ENCODE measurements at regions not wholly inside any gene's neighbourhood (a gene's known extent, or its start where the extent isn't known, plus 50 kb on each side); places are given as distances from the start of the nearest gene placed in this dataset.

DNA sequence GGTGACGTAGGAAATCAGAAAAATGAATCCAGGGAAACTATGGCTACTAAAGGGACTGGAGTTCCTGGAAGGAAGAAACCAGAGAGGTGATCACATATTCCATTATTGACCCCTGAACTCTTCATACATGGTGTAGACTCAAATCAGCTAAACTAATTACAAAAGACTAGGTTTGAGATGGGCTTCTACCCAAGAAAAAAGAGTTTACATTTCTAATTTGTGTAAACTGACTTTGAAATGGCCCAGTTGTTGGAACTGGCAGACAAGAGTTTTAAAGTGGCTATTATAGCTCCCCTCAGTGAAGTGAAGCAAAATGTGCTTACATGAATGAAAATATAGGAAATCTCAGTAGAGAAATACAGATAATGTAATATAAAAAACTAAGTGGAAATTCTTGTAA lies 1619.4 kb upstream of the SEL1L start:
- Histone ChIP-seq H3K27ac (no peak overlapping the region), H3K4me3 (no peak overlapping the region), H3K36me3 (no peaks in the 10 kb centered on the region), H3K9me3 (no peaks in the 10 kb centered on the region), H3K27me3 (no peaks in the 10 kb centered on the region), H3K4me1 (no peaks in the 10 kb centered on the region)
- WGBS = 75% methylated on average over 1 of the region's 1 CpG
- no peak for TF ChIP-seq POLR2A (IDR thresholded peaks at IDR 0.05)
- no peak for TF ChIP-seq EP300 (IDR thresholded peaks at IDR 0.05)
- TF ChIP-seq, protein P1, sequence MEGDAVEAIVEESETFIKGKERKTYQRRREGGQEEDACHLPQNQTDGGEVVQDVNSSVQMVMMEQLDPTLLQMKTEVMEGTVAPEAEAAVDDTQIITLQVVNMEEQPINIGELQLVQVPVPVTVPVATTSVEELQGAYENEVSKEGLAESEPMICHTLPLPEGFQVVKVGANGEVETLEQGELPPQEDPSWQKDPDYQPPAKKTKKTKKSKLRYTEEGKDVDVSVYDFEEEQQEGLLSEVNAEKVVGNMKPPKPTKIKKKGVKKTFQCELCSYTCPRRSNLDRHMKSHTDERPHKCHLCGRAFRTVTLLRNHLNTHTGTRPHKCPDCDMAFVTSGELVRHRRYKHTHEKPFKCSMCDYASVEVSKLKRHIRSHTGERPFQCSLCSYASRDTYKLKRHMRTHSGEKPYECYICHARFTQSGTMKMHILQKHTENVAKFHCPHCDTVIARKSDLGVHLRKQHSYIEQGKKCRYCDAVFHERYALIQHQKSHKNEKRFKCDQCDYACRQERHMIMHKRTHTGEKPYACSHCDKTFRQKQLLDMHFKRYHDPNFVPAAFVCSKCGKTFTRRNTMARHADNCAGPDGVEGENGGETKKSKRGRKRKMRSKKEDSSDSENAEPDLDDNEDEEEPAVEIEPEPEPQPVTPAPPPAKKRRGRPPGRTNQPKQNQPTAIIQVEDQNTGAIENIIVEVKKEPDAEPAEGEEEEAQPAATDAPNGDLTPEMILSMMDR (IDR thresholded peaks at IDR 0.05) = no peak
- no peak for TF ChIP-seq POLR2AphosphoS5 (IDR thresholded peaks at IDR 0.05)
- no peak for DNase-seq (ENCODE audit: low spot score in 2 of 2)

DNA sequence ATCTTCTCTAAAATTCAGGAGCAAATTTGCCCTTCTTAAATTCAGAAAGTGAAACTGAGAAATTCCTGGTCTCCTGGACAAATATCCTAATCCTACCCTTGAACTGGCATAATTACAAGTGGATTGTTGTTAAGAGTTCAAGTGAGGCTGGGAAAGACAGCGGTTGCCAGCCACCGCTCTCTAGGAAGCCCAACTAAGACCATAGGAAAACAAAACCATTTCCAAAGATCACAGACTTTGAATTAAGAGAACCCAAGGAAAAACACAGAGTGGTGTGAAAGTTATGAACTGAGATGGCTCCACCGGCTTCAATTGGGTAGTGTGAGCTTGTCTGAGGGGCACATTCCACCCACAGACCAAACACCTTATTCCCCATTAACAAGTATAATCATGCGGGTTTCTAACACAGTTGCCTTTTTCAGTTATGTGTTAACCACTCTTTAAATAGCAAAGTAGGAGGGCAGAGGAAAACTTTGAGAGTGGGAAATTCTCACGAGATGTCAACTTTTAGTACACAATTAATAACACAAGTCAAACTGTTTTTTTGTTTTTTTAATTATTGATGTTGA lies 1628.8 kb upstream of the SEL1L start:
- no peak overlapping the region for H3K27ac ChIP-seq
- WGBS = 72% methylated on average over 5 of the region's 5 CpGs
- peaks cover 7% of the 10 kb centered on the region for H3K4me1 ChIP-seq
- no peaks in the 10 kb centered on the region for H3K9me3 ChIP-seq
- H3K36me3 ChIP-seq = no peaks in the 10 kb centered on the region
- H3K4me3 ChIP-seq = no peak overlapping the region
- TF ChIP-seq POLR2A (IDR thresholded peaks at IDR 0.05) = no peak
- TF ChIP-seq, protein P1 (IDR thresholded peaks at IDR 0.05) = no peak
- no peak for TF ChIP-seq EP300 (IDR thresholded peaks at IDR 0.05)
- TF ChIP-seq POLR2AphosphoS5 (IDR thresholded peaks at IDR 0.05) = no peak
- H3K27me3 ChIP-seq = no peaks in the 10 kb centered on the region
- DNase-seq (ENCODE audit: low spot score in 2 of 2) = no peak

DNA sequence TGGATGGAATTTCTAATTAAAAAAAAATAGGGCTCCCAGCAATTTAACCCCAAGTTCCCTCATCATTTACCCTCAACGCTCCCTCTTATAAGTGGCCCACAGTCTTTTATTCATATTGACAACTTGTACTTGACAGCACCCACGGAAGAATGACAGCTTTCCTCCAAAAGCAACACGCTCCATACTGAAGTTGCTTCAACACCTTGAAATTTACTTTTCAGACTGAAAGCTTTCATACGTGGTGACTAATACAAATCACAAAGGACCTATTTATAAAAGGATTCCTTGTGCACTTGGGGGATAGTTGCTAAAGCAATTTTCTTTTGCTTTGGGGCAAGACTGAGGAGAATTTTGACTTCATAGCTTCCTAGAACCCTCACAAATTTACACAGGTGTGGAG lies 1629.4 kb upstream of the SEL1L start:
- Histone ChIP-seq H3K27me3 (no peaks in the 10 kb centered on the region), H3K9me3 (no peaks in the 10 kb centered on the region), H3K4me1 (peaks cover 7% of the 10 kb centered on the region), H3K4me3 (no peak overlapping the region), H3K27ac (no peak overlapping the region), H3K36me3 (no peaks in the 10 kb centered on the region)
- DNase-seq (ENCODE audit: low spot score in 2 of 2) = no peak
- no peak for TF ChIP-seq POLR2A (IDR thresholded peaks at IDR 0.05)
- TF ChIP-seq POLR2AphosphoS5 (IDR thresholded peaks at IDR 0.05) = no peak
- 64% methylated on average over 4 of the region's 4 CpGs for WGBS

DNA sequence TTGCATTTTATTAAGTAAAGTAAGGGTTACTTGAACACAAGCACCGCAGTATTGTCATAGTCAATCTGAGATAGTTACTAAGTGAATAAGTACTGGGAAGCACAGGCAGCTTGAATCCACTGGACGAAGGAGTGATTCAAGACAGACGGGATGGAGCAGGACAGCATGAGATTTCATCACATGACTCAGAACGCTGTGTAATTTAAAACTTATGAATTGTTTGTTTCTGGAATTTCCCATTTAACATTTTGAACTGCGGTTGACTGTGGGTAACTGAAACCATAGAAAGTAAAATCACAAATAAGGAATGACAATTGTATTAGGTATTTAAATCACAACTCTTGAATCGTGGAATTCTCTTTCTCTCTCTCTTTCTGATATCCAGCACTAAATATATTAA lies 1630.4 kb upstream of the SEL1L start:
- H3K27me3 ChIP-seq = no peaks in the 10 kb centered on the region
- no peaks in the 10 kb centered on the region for H3K9me3 ChIP-seq
- no peaks in the 10 kb centered on the region for H3K36me3 ChIP-seq
- H3K4me3 ChIP-seq = no peak overlapping the region
- peaks cover 7% of the 10 kb centered on the region for H3K4me1 ChIP-seq
- WGBS = 58% methylated on average over 6 of the region's 6 CpGs
- H3K27ac ChIP-seq = no peak overlapping the region
- DNase-seq (ENCODE audit: low spot score in 2 of 2) = no peak
- TF ChIP-seq POLR2AphosphoS5 (IDR thresholded peaks at IDR 0.05) (no peak), EP300 (IDR thresholded peaks at IDR 0.05) (no peak), POLR2A (IDR thresholded peaks at IDR 0.05) (no peak)
- TF ChIP-seq, protein P1 (IDR thresholded peaks at IDR 0.05) = no peak

DNA sequence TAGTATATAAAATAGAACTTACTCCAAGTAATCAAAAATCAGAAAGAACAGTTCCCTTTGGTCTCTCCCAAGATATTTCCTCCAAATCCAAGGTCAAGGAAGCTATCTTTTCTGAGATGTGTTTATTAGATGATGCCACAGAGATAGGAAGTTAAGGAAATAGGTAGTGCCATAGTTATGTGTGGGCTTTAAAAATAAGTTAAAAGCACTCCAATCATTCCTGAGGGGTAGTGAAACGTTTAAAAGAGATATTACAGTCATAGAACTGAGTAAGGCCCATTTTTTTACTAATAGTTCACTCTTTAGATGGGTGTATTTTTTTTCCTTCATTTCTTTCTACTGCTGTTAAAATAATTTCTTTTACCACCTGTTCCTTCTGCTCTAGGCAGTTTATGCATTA lies 1630.9 kb upstream of the SEL1L start:
- no peaks in the 10 kb centered on the region for H3K27me3 ChIP-seq
- no peaks in the 10 kb centered on the region for H3K9me3 ChIP-seq
- H3K36me3 ChIP-seq = no peaks in the 10 kb centered on the region
- no peak for DNase-seq (ENCODE audit: low spot score in 2 of 2)
- no peak for TF ChIP-seq EP300 (IDR thresholded peaks at IDR 0.05)
- no peak for TF ChIP-seq POLR2A (IDR thresholded peaks at IDR 0.05)
- TF ChIP-seq POLR2AphosphoS5 (IDR thresholded peaks at IDR 0.05) = no peak
- TF ChIP-seq, protein P1 (IDR thresholded peaks at IDR 0.05) = no peak
- peaks cover 7% of the 10 kb centered on the region for H3K4me1 ChIP-seq
- WGBS = 35% methylated on average over 1 of the region's 1 CpG
- no peak overlapping the region for H3K4me3 ChIP-seq
- no peak overlapping the region for H3K27ac ChIP-seq

DNA sequence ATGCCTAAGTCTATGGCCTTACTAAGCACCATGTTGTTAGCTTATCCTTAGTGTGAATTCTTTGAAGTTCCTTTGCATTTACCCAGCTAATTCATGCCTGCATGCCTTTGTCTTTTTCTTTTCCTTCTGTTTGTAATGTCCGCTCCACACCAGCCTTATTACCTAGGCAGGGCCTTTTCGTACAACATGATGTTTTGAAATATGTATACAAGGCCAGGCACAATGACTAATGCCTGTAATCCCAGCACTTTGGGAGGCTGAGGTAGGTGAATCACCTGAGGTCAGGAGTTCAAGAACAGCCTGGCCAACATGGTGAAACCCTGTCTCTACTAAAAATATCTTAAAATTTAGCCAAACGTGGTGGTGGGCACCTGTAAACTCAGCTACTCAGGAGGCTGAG lies 1636.5 kb upstream of the SEL1L start:
- DNase-seq (ENCODE audit: low spot score in 2 of 2) = no peak
- H3K36me3 ChIP-seq = no peaks in the 10 kb centered on the region
- H3K27ac ChIP-seq = no peak overlapping the region
- no peak for TF ChIP-seq EP300 (IDR thresholded peaks at IDR 0.05)
- TF ChIP-seq, protein P1 (IDR thresholded peaks at IDR 0.05) = no peak
- TF ChIP-seq POLR2AphosphoS5 (IDR thresholded peaks at IDR 0.05) = no peak
- TF ChIP-seq POLR2A (IDR thresholded peaks at IDR 0.05) = no peak
- H3K27me3 ChIP-seq = no peaks in the 10 kb centered on the region
- no peaks in the 10 kb centered on the region for H3K4me1 ChIP-seq
- 84% methylated on average over 3 of the region's 3 CpGs for WGBS
- no peaks in the 10 kb centered on the region for H3K9me3 ChIP-seq
- no peak overlapping the region for H3K4me3 ChIP-seq
